Breast epithelium (tissue), 3 donors: ENCODE measurements at regions not wholly inside any gene's neighbourhood (a gene's known extent, or its start where the extent isn't known, plus 50 kb on each side); places are given as distances from the start of the nearest gene placed in this dataset.

ENCODE experiments used
- POLR2A ChIP-seq: fragments of 450-650 bp; IDR thresholded peaks from one replicate; pipeline ENCODE4 v1.6.1; 2016; ENCODE audit warnings: antibody characterized with exemption, mild to moderate bottlenecking, moderate library complexity
- POLR2AphosphoS5 ChIP-seq, 3 donors: sonication (generic); formaldehyde crosslinking; IDR thresholded peaks; one replicate each; pipeline ENCODE4 v1.6.1; 2017; ENCODE audit warnings: antibody characterized with exemption in 3 of 3
- TF ChIP-seq, protein P1 (sequence below), 3 donors: fragments of 450-650 bp; IDR thresholded peaks; one replicate each; pipeline ENCODE4 v1.5.1; 2016 to 2017; ENCODE audit warnings: antibody characterized with exemption in 3 of 3, mild to moderate bottlenecking in 3 of 3, moderate library complexity in 3 of 3

DNA sequence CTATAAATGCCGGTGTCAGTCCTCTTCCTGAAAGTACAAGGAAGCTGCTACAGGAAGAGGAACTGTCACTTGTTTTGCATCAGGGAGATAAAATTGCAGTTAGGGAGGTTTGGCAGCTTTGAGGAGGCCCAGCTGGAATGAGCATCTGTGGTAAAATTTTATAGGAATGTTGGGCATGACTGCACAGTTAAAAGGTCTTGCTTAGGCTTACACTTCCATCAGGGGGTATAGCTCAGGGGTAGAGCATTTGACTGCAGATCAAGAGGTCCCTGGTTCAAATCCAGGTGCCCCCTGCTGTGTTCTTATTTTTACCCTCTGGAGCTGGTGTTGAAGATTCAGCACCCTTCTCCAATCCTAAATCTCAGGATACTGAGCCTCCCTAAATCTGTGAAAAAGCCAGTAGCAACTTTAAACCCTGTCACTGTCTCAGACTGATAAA is 65.9 kb downstream of the ZNF467 start:
- TF ChIP-seq, protein P1, sequence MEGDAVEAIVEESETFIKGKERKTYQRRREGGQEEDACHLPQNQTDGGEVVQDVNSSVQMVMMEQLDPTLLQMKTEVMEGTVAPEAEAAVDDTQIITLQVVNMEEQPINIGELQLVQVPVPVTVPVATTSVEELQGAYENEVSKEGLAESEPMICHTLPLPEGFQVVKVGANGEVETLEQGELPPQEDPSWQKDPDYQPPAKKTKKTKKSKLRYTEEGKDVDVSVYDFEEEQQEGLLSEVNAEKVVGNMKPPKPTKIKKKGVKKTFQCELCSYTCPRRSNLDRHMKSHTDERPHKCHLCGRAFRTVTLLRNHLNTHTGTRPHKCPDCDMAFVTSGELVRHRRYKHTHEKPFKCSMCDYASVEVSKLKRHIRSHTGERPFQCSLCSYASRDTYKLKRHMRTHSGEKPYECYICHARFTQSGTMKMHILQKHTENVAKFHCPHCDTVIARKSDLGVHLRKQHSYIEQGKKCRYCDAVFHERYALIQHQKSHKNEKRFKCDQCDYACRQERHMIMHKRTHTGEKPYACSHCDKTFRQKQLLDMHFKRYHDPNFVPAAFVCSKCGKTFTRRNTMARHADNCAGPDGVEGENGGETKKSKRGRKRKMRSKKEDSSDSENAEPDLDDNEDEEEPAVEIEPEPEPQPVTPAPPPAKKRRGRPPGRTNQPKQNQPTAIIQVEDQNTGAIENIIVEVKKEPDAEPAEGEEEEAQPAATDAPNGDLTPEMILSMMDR (IDR thresholded peaks at IDR 0.05), result no peak
- TF ChIP-seq POLR2AphosphoS5 (IDR thresholded peaks at IDR 0.05) (no peak), POLR2A (no peak)
